ENCODE measurements at regions not wholly inside any gene's neighbourhood (a gene's known extent, or its start where the extent isn't known, plus 50 kb on each side); places are given as distances from the start of the nearest gene placed in this dataset.

- DNase-seq (ENCODE audit: low spot score) (no peak), ATAC-seq (no peak)
- Mint-ChIP-seq H3K9me3 (peaks cover 4% of the 10 kb centered on the region), H3K4me1 (ENCODE audit: low read depth in 2 of 2) (no peaks in the 10 kb centered on the region), H3K27me3 (no peaks in the 10 kb centered on the region), H3K36me3 (no peaks in the 10 kb centered on the region), H3K27ac (no peak overlapping the region), H3K4me3 (no peak overlapping the region)
These were observed 205.2 kb upstream of the RGPD4 start for GRCh38 chr2:107621186-107622165.

- Mint-ChIP-seq H3K27ac (no peak overlapping the region), H3K36me3 (no peaks in the 10 kb centered on the region), H3K27me3 (no peaks in the 10 kb centered on the region), H3K9me3 (peaks cover 8% of the 10 kb centered on the region), H3K4me3 (no peak overlapping the region), H3K4me1 (ENCODE audit: low read depth in 2 of 2) (no peaks in the 10 kb centered on the region)
- ATAC-seq (no peak), DNase-seq (ENCODE audit: low spot score) (no peak)
These were observed 203.9 kb upstream of the RGPD4 start for GRCh38 chr2:107622741-107623310.

- Mint-ChIP-seq H3K4me3 (no peak overlapping the region), H3K4me1 (ENCODE audit: low read depth in 2 of 2) (no peaks in the 10 kb centered on the region), H3K27me3 (no peaks in the 10 kb centered on the region), H3K9me3 (peaks cover 15% of the 10 kb centered on the region), H3K36me3 (no peaks in the 10 kb centered on the region), H3K27ac (no peak overlapping the region)
- ATAC-seq (no peak), DNase-seq (ENCODE audit: low spot score) (no peak)
These were observed 200.7 kb upstream of the RGPD4 start for GRCh38 chr2:107625982-107626381.

GRCh38 chr2:107627164-107627563 lies 199.5 kb upstream of the RGPD4 start:
- Mint-ChIP-seq H3K9me3 (peaks cover 16% of the 10 kb centered on the region), H3K4me1 (ENCODE audit: low read depth in 2 of 2) (no peaks in the 10 kb centered on the region), H3K4me3 (no peak overlapping the region), H3K27me3 (no peaks in the 10 kb centered on the region), H3K27ac (no peak overlapping the region), H3K36me3 (no peaks in the 10 kb centered on the region)
- DNase-seq (ENCODE audit: low spot score) = no peak
- ATAC-seq = no peak

GRCh38 chr2:107627926-107628325 lies 198.8 kb upstream of the RGPD4 start:
- H3K27me3 Mint-ChIP-seq = no peaks in the 10 kb centered on the region
- H3K4me1 Mint-ChIP-seq (ENCODE audit: low read depth in 2 of 2) = no peaks in the 10 kb centered on the region
- H3K9me3 Mint-ChIP-seq = peaks cover 17% of the 10 kb centered on the region
- H3K36me3 Mint-ChIP-seq = no peaks in the 10 kb centered on the region
- no peak overlapping the region for H3K4me3 Mint-ChIP-seq
- no peak for DNase-seq (ENCODE audit: low spot score)
- no peak for ATAC-seq
- no peak overlapping the region for H3K27ac Mint-ChIP-seq

- no peak for ATAC-seq
- Mint-ChIP-seq H3K27me3 (no peaks in the 10 kb centered on the region), H3K9me3 (peaks cover 22% of the 10 kb centered on the region), H3K36me3 (no peaks in the 10 kb centered on the region), H3K4me1 (ENCODE audit: low read depth in 2 of 2) (no peaks in the 10 kb centered on the region), H3K27ac (no peak overlapping the region), H3K4me3 (no peak overlapping the region)
- DNase-seq (ENCODE audit: low spot score) = no peak
These were observed 193.0 kb upstream of the RGPD4 start for GRCh38 chr2:107633580-107634147.

GRCh38 chr2:107634172-107634571 lies 192.5 kb upstream of the RGPD4 start:
- Mint-ChIP-seq H3K27me3 (no peaks in the 10 kb centered on the region), H3K36me3 (no peaks in the 10 kb centered on the region), H3K9me3 (peaks cover 19% of the 10 kb centered on the region), H3K4me3 (no peak overlapping the region), H3K4me1 (ENCODE audit: low read depth in 2 of 2) (no peaks in the 10 kb centered on the region), H3K27ac (no peak overlapping the region)
- DNase-seq (ENCODE audit: low spot score) (no peak), ATAC-seq (no peak)

GRCh38 chr2:107635883-107636282 lies 190.8 kb upstream of the RGPD4 start:
- no peaks in the 10 kb centered on the region for H3K4me1 Mint-ChIP-seq (ENCODE audit: low read depth in 2 of 2)
- DNase-seq (ENCODE audit: low spot score) = no peak
- H3K27ac Mint-ChIP-seq = no peak overlapping the region
- H3K36me3 Mint-ChIP-seq = no peaks in the 10 kb centered on the region
- no peak overlapping the region for H3K4me3 Mint-ChIP-seq
- H3K9me3 Mint-ChIP-seq = peaks cover 23% of the 10 kb centered on the region
- H3K27me3 Mint-ChIP-seq = no peaks in the 10 kb centered on the region
- no peak for ATAC-seq

- DNase-seq (ENCODE audit: low spot score) = no peak
- Mint-ChIP-seq H3K27ac (no peak overlapping the region), H3K4me3 (no peak overlapping the region), H3K9me3 (peaks cover 21% of the 10 kb centered on the region), H3K36me3 (no peaks in the 10 kb centered on the region), H3K27me3 (no peaks in the 10 kb centered on the region), H3K4me1 (ENCODE audit: low read depth in 2 of 2) (no peaks in the 10 kb centered on the region)
- ATAC-seq = no peak
These were observed 181.1 kb upstream of the RGPD4 start for GRCh38 chr2:107645586-107645985.

- Mint-ChIP-seq H3K4me3 (no peak overlapping the region), H3K36me3 (no peaks in the 10 kb centered on the region), H3K27ac (no peak overlapping the region), H3K4me1 (ENCODE audit: low read depth in 2 of 2) (no peaks in the 10 kb centered on the region), H3K9me3 (peaks cover 19% of the 10 kb centered on the region), H3K27me3 (no peaks in the 10 kb centered on the region)
- DNase-seq (ENCODE audit: low spot score) (no peak), ATAC-seq (no peak)
These were observed 177.8 kb upstream of the RGPD4 start for GRCh38 chr2:107648781-107649404.

GRCh38 chr2:107657049-107657448 lies 169.6 kb upstream of the RGPD4 start:
- H3K27me3 Mint-ChIP-seq = no peaks in the 10 kb centered on the region
- no peaks in the 10 kb centered on the region for H3K4me1 Mint-ChIP-seq (ENCODE audit: low read depth in 2 of 2)
- H3K9me3 Mint-ChIP-seq = peaks cover 4% of the 10 kb centered on the region
- H3K27ac Mint-ChIP-seq = no peak overlapping the region
- ATAC-seq = no peak
- H3K36me3 Mint-ChIP-seq = no peaks in the 10 kb centered on the region
- no peak for DNase-seq (ENCODE audit: low spot score)
- no peak overlapping the region for H3K4me3 Mint-ChIP-seq

- H3K36me3 Mint-ChIP-seq = no peaks in the 10 kb centered on the region
- no peak for DNase-seq (ENCODE audit: low spot score)
- no peak overlapping the region for H3K4me3 Mint-ChIP-seq
- H3K27ac Mint-ChIP-seq = no peak overlapping the region
- no peaks in the 10 kb centered on the region for H3K27me3 Mint-ChIP-seq
- ATAC-seq = no peak
- no peaks in the 10 kb centered on the region for H3K4me1 Mint-ChIP-seq (ENCODE audit: low read depth in 2 of 2)
- H3K9me3 Mint-ChIP-seq = peaks cover 10% of the 10 kb centered on the region
These were observed 163.1 kb upstream of the RGPD4 start for GRCh38 chr2:107663632-107664031.

- Mint-ChIP-seq H3K36me3 (peaks cover 14% of the 10 kb centered on the region), H3K4me1 (ENCODE audit: low read depth in 2 of 2) (no peaks in the 10 kb centered on the region), H3K9me3 (peaks cover 8% of the 10 kb centered on the region), H3K27me3 (no peaks in the 10 kb centered on the region), H3K27ac (no peak overlapping the region), H3K4me3 (no peak overlapping the region)
- no peak for ATAC-seq
- DNase-seq (ENCODE audit: low spot score) = no peak
These were observed 157.4 kb upstream of the RGPD4 start for GRCh38 chr2:107669335-107669734.

- no peak overlapping the region for H3K27ac Mint-ChIP-seq
- peaks cover 7% of the 10 kb centered on the region for H3K9me3 Mint-ChIP-seq
- ATAC-seq (no peak), DNase-seq (ENCODE audit: low spot score) (no peak)
- no peaks in the 10 kb centered on the region for H3K4me1 Mint-ChIP-seq (ENCODE audit: low read depth in 2 of 2)
- no peaks in the 10 kb centered on the region for H3K27me3 Mint-ChIP-seq
- no peak overlapping the region for H3K4me3 Mint-ChIP-seq
- no peaks in the 10 kb centered on the region for H3K36me3 Mint-ChIP-seq
These were observed 144.8 kb upstream of the RGPD4 start for GRCh38 chr2:107681936-107682335.

All from natural killer cell treated with Interleukin-12 subunit alpha and Interleukin-12 subunit beta and Interleukin-15 and Interleukin-18, amount 100 ng/mL, for 72 hours (primary cell).